ENCODE measurements at regions not wholly inside any gene's neighbourhood (a gene's known extent, or its start where the extent isn't known, plus 50 kb on each side); places are given as distances from the start of the nearest gene placed in this dataset.
"Not testable (repeated sequence)": the region's sequence is repeated elsewhere in the genome, so short reads cannot be mapped to it uniquely, and the experiment has no call there.

DNA sequence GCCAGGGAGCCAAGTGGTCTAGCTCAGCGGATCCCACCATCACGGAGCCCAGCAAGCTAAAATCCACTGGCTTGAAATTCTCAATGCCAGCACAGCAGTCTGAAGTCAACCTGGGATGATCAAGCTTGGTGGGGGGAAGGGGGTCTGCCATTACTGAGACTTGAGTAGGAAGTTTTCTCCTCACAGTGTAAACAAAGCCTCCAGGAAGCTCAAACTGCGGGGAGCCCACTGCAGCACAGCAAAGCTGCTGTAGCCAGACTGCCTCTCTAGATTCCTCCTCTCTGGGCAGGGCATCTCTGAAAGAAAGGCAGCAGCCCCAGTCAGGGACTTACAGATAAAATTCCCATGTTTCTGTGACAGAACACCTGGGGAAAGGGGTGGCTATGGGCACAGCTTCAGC is 98.8 kb upstream of the TRPC5 start:
- TF ChIP-seq CTCF (conservative IDR thresholded peaks at IDR 0.05; ENCODE audit: low read depth, low read length); EZH2phosphoT487 (IDR thresholded peaks at IDR 0.05; ENCODE audit: borderline replicate concordance, low read length); EZH2 (IDR thresholded peaks at IDR 0.05; ENCODE audit: low read length, unreplicated experiment): not testable (repeated sequence)

All from PC-3 (cell line).